ENCODE measurements at regions not wholly inside any gene's neighbourhood (a gene's known extent, or its start where the extent isn't known, plus 50 kb on each side); places are given as distances from the start of the nearest gene placed in this dataset.

DNA sequence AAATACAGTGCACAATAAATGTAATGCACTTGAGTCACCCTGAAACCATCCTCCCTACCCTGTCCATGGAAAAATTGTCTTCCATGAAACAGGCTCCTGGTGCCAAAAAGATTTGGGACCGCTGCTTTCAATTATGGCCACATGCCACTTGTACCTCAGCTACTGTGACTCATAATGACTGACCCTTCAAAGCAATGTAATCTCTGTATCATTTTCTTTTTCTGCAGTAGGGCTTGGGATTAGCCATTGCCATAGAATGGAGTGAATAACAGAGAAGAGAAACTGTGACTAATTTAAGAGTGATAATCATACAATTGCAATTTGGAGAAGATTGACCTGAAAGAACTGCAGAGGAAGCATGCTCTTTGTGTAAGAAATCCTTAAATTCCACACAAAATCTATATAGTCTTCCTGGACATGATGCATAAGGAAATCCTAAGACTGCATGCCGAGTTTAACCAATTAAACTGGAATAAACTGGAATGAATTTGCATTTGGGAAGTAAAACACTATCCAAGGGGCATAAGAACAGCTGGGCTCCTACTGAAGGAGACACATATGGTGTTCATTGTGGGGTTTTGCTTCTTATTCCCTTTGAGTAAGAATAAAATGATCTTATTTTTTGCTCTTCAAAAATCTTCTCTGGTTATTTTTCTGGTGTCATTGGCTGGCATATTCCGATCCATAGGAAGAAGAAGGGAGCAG, 59.5 kb upstream of the SLC7A1 start:
- FAIRE-seq = no peak

DNA sequence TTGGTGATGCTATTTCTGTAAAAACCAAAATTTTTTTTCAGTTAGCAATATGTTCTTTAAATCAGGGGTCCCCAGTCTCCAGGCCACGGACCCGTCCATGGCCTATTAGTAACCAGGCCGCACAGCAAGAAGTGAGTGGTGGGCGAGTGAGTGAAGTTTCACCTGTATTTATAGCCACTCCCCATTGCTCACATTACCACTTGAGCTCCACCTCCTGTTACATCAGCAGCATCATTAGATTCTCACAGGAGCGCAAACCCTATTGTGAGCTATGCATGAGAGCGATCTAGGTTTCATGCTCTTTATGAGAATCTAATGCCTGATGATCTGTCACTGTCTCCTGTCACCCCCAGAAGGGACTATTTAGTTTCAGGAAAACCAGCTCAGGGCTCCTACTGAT, 58.9 kb upstream of the SLC7A1 start:
- no peak for FAIRE-seq

DNA sequence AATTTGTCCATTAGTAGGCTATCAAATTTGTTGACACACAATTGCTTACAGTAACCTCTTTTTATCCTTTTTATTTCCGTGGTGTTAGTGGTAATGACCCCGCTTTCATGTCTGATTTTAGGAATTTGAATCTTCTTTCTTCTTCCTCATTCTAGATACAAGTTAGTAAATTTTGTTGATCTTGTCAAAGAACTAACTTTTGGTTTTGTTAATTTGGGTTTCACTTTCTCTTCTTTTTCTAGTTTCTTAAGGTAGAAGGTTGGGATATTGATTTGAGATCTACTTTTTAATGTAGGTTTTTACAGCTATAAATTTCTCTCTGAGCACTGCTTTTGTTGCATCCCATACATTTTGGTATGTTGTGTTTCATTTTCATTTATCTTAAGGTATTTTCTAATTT, 53.3 kb upstream of the SLC7A1 start:
- no peak for FAIRE-seq

All from TTC549 (cell line).